Transverse colon (tissue), 4 donors: ENCODE measurements at regions not wholly inside any gene's neighbourhood (a gene's known extent, or its start where the extent isn't known, plus 50 kb on each side); places are given as distances from the start of the nearest gene placed in this dataset.
A peak's percentile ranks its signal among the peaks of the same experiment; 100 is the strongest.
"Not testable (repeated sequence)": the region's sequence is repeated elsewhere in the genome, so short reads cannot be mapped to it uniquely, and the experiment has no call there.

ENCODE experiments used
- DNase-seq: peaks from one replicate; pipeline ENCODE4 v3.0.0-alpha.2; 2019
- H3K27ac ChIP-seq, 4 donors: fragments of 200-600 bp; sonication (generic); 2 replicates each; pipeline ENCODE4 v1.5.1; 2016 to 2018; ENCODE audit warnings: inconsistent platforms in 4 of 4
- H3K27me3 ChIP-seq: fragments of 200-600 bp; sonication (generic); 2 replicates; pipeline ENCODE4 v1.5.1; 2017; ENCODE audit warnings: inconsistent platforms
- H3K36me3 ChIP-seq, 4 donors: fragments of 200-600 bp; sonication (generic); 2 replicates each; pipeline ENCODE4 v1.5.1; 2017 to 2019; ENCODE audit warnings: inconsistent platforms in 4 of 4
- H3K4me1 ChIP-seq, 4 donors: fragments of 200-600 bp; sonication (generic); 2 replicates each; pipeline ENCODE4 v1.5.1; 2017 to 2020; ENCODE audit warnings: inconsistent platforms in 4 of 4
- H3K4me3 ChIP-seq, 4 donors: fragments of 200-600 bp; sonication (generic); 1 replicate in 1 of 4; 2 replicates in 3 of 4; pipeline versions ENCODE4 v1.5.1 to v1.6.1; 2017 to 2019; ENCODE audit warnings: inconsistent platforms in 4 of 4
- H3K9me3 ChIP-seq, 2 donors: fragments of 200-600 bp; sonication (generic); 2 replicates each; pipeline ENCODE4 v1.5.1; 2017 to 2019; ENCODE audit warnings: inconsistent platforms in 2 of 2
- CTCF ChIP-seq, 5 experiments: fragments of 200-600 bp in 3 of 5; fragments of 450-650 bp in 2 of 5; sonication (generic) in 3 of 5; IDR thresholded peaks; 1 replicate in 2 of 5; 2 replicates in 3 of 5; pipeline ENCODE4 v1.5.1; 2016 to 2017; ENCODE audit warnings: antibody characterized with exemption in 5 of 5, inconsistent platforms in 3 of 5, mild to moderate bottlenecking in 2 of 5, moderate library complexity in 1 of 5
- EP300 ChIP-seq: sonication (generic); formaldehyde crosslinking; IDR thresholded peaks from one replicate; pipeline ENCODE4 v1.6.1; 2017; ENCODE audit warnings: antibody characterized with exemption, low read depth
- POLR2A ChIP-seq: fragments of 450-650 bp; IDR thresholded peaks from one replicate; pipeline ENCODE4 v1.6.1; 2016; ENCODE audit warnings: antibody characterized with exemption, mild to moderate bottlenecking, moderate library complexity
- POLR2AphosphoS5 ChIP-seq, 3 donors: sonication (generic); formaldehyde crosslinking; IDR thresholded peaks; one replicate each; pipeline ENCODE4 v1.6.1; 2016; ENCODE audit warnings: antibody characterized with exemption in 3 of 3
- WGBS, 2 donors: methylation state at CpG; one replicate each; pipeline ENCODE4 v1.1.5; 2018; ENCODE audit warnings: low coverage in 1 of 2; 5-methylcytosine and 5-hydroxymethylcytosine counted together
- in situ Hi-C, 4 donors: fragments of 200-750 bp; cut with MboI; loops; one replicate each; pipeline versions ENCODE4 v1.15.0 to v1.15.1; 2017; ENCODE audit warnings: low sequenced_read_pairs in 3 of 4, low pct_ligation_motif_present in 1 of 4, low pct_unique_long_range_greater_than_20kb in 1 of 4
- intact Hi-C: fragments of 100-400 bp; cut with DNase I; formaldehyde crosslinking; loops from one replicate; pipeline ENCODE4 v1.15.1; 2023; ENCODE audit warnings: low total_unique reads

- H3K9me3 ChIP-seq, result no peaks in the 10 kb centered on the region
- no peak for DNase-seq
- intact Hi-C loops, result no loop called here
- in situ Hi-C loops, result no loop called here
- H3K27me3 ChIP-seq, result no peaks in the 10 kb centered on the region
- no peak for TF ChIP-seq POLR2A
- TF ChIP-seq CTCF (IDR thresholded peaks at IDR 0.05), result no peak
- no peak for TF ChIP-seq POLR2AphosphoS5 (IDR thresholded peaks at IDR 0.05)
- no peak for TF ChIP-seq EP300
- 65 to 80% methylated on average over 2 of the region's 2 CpGs for WGBS, 2 donors
- no peak overlapping the region for H3K4me3 ChIP-seq
- no peaks in the 10 kb centered on the region for H3K4me1 ChIP-seq
- H3K36me3 ChIP-seq, result no peaks in the 10 kb centered on the region
- no peak overlapping the region for H3K27ac ChIP-seq
Measured at GRCh38 chr6:93654548-93654947, 235.2 kb upstream of the EPHA7 start.

GRCh38 chr6:93644611-93645010, 225.3 kb upstream of the EPHA7 start:
- no peak overlapping the region for H3K27ac ChIP-seq
- in situ Hi-C loops (no loop called here), intact Hi-C loops (no loop called here)
- peak; percentile 8 for DNase-seq
- no peaks in the 10 kb centered on the region for H3K27me3 ChIP-seq
- H3K9me3 ChIP-seq, result no peaks in the 10 kb centered on the region
- WGBS, 2 donors, result 76 to 93% methylated on average over 2 to 5 of the region's 5 CpGs
- H3K36me3 ChIP-seq, result no peaks in the 10 kb centered on the region
- H3K4me3 ChIP-seq, result no peak overlapping the region
- H3K4me1 ChIP-seq, result peaks cover 0 to 5% (median 0%) of the 10 kb centered on the region in 4 donors
- no peak for TF ChIP-seq CTCF (IDR thresholded peaks at IDR 0.05)
- TF ChIP-seq EP300, result no peak
- TF ChIP-seq POLR2AphosphoS5 (IDR thresholded peaks at IDR 0.05), result no peak
- TF ChIP-seq POLR2A, result no peak

- H3K9me3 ChIP-seq, result no peaks in the 10 kb centered on the region
- TF ChIP-seq POLR2A (no peak), EP300 (no peak), POLR2AphosphoS5 (IDR thresholded peaks at IDR 0.05) (no peak), CTCF (IDR thresholded peaks at IDR 0.05) (no peak)
- in situ Hi-C loops, result no loop called here
- no peaks in the 10 kb centered on the region for H3K27me3 ChIP-seq
- no peaks in the 10 kb centered on the region for H3K36me3 ChIP-seq
- no peak for DNase-seq
- H3K4me3 ChIP-seq, result no peak overlapping the region
- intact Hi-C loops, result no loop called here
- H3K4me1 ChIP-seq, result no peaks in the 10 kb centered on the region
- no peak overlapping the region for H3K27ac ChIP-seq
Measured at GRCh38 chr6:93639126-93639525, 219.8 kb upstream of the EPHA7 start.

GRCh38 chr6:93636987-93637664, 217.8 kb upstream of the EPHA7 start:
- in situ Hi-C loops, intact Hi-C loops, H3K36me3 ChIP-seq, H3K27ac ChIP-seq, H3K9me3 ChIP-seq, H3K4me3 ChIP-seq, DNase-seq, H3K27me3 ChIP-seq, H3K4me1 ChIP-seq: not testable (repeated sequence)
- WGBS, 2 donors, result 92 to 94% methylated on average over 7 to 38 of the region's 38 CpGs

- Histone ChIP-seq H3K4me1 (no peaks in the 10 kb centered on the region), H3K27me3 (no peaks in the 10 kb centered on the region), H3K27ac (no peak overlapping the region), H3K36me3 (no peaks in the 10 kb centered on the region), H3K9me3 (no peaks in the 10 kb centered on the region), H3K4me3 (no peak overlapping the region)
- WGBS, 2 donors, result 69 to 90% methylated on average over 3 of the region's 3 CpGs
- intact Hi-C loops (no loop called here), in situ Hi-C loops (no loop called here)
- TF ChIP-seq CTCF (IDR thresholded peaks at IDR 0.05) (no peak), POLR2AphosphoS5 (IDR thresholded peaks at IDR 0.05) (no peak), EP300 (no peak), POLR2A (no peak)
- no peak for DNase-seq
Measured at GRCh38 chr6:93624408-93624807, 205.0 kb upstream of the EPHA7 start.
